Ishikawa (cell line): ENCODE measurements at regions not wholly inside any gene's neighbourhood (a gene's known extent, or its start where the extent isn't known, plus 50 kb on each side); places are given as distances from the start of the nearest gene placed in this dataset.

Experiments
- CEBPB ChIP-seq: IDR thresholded peaks from 2 replicates; pipeline ENCODE4 v1.6.1; 2012
- EGR1 ChIP-seq: IDR thresholded peaks from 2 replicates; pipeline ENCODE4 v1.6.1; 2012
- EP300 ChIP-seq: IDR thresholded peaks from 2 replicates; pipeline ENCODE4 v1.6.1; 2012; ENCODE audit warnings: borderline replicate concordance
- FOXM1 ChIP-seq: IDR thresholded peaks from 2 replicates; pipeline ENCODE4 v1.6.1; 2012; ENCODE audit warnings: low read depth, borderline replicate concordance
- NFIC ChIP-seq: IDR thresholded peaks from 2 replicates; pipeline ENCODE4 v1.6.1; 2012
- TAF1 ChIP-seq: IDR thresholded peaks from 2 replicates; pipeline ENCODE4 v1.6.1; 2012; ENCODE audit warnings: low read depth, mild to moderate bottlenecking
- TEAD4 ChIP-seq: IDR thresholded peaks from 2 replicates; pipeline ENCODE4 v1.6.1; 2012
- YY1 ChIP-seq: IDR thresholded peaks from 2 replicates; pipeline ENCODE4 v1.6.1; 2012; ENCODE audit warnings: low read depth
- TF ChIP-seq, protein P1 (sequence below): IDR thresholded peaks from 2 replicates; pipeline ENCODE4 v1.6.1; 2012; ENCODE audit warnings: low read depth, mild to moderate bottlenecking
- TF ChIP-seq, protein P2 (sequence below): IDR thresholded peaks from 2 replicates; pipeline ENCODE4 v1.6.1; 2012
- TF ChIP-seq, protein P3 (sequence below): IDR thresholded peaks from 2 replicates; pipeline ENCODE4 v1.6.1; 2012

DNA sequence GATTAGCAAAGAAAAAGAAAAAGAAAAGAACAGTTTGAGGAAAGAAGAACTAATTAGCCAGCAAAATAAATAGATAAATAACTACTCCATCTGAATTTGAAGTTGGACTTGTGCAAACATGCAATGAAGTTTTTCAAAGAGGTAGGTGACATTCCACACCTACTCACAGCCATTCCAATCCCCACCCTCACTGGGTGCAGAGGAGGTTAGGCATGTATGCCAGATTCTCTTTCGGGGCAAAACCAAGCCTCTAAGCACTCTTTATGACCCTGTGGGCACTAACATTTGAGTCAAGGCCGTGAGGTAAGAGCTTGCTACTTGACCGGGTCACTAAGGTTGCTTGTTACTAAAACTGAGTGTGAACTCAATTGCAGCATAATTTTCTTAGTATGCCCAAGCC is 108.4 kb upstream of the SEMA3A start:
- no peak for TF ChIP-seq TEAD4
- TF ChIP-seq, protein P1, sequence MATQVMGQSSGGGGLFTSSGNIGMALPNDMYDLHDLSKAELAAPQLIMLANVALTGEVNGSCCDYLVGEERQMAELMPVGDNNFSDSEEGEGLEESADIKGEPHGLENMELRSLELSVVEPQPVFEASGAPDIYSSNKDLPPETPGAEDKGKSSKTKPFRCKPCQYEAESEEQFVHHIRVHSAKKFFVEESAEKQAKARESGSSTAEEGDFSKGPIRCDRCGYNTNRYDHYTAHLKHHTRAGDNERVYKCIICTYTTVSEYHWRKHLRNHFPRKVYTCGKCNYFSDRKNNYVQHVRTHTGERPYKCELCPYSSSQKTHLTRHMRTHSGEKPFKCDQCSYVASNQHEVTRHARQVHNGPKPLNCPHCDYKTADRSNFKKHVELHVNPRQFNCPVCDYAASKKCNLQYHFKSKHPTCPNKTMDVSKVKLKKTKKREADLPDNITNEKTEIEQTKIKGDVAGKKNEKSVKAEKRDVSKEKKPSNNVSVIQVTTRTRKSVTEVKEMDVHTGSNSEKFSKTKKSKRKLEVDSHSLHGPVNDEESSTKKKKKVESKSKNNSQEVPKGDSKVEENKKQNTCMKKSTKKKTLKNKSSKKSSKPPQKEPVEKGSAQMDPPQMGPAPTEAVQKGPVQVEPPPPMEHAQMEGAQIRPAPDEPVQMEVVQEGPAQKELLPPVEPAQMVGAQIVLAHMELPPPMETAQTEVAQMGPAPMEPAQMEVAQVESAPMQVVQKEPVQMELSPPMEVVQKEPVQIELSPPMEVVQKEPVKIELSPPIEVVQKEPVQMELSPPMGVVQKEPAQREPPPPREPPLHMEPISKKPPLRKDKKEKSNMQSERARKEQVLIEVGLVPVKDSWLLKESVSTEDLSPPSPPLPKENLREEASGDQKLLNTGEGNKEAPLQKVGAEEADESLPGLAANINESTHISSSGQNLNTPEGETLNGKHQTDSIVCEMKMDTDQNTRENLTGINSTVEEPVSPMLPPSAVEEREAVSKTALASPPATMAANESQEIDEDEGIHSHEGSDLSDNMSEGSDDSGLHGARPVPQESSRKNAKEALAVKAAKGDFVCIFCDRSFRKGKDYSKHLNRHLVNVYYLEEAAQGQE, result no peak
- TF ChIP-seq YY1, result no peak
- no peak for TF ChIP-seq NFIC
- no peak for TF ChIP-seq FOXM1
- no peak for TF ChIP-seq EGR1
- TF ChIP-seq TAF1, result no peak
- TF ChIP-seq EP300, result no peak
- TF ChIP-seq, protein P2, sequence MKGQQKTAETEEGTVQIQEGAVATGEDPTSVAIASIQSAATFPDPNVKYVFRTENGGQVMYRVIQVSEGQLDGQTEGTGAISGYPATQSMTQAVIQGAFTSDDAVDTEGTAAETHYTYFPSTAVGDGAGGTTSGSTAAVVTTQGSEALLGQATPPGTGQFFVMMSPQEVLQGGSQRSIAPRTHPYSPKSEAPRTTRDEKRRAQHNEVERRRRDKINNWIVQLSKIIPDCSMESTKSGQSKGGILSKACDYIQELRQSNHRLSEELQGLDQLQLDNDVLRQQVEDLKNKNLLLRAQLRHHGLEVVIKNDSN, result no peak
- no peak for TF ChIP-seq CEBPB
- TF ChIP-seq, protein P3, sequence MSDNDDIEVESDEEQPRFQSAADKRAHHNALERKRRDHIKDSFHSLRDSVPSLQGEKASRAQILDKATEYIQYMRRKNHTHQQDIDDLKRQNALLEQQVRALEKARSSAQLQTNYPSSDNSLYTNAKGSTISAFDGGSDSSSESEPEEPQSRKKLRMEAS, result no peak
